22Rv1 (cell line): ENCODE measurements at regions not wholly inside any gene's neighbourhood (a gene's known extent, or its start where the extent isn't known, plus 50 kb on each side); places are given as distances from the start of the nearest gene placed in this dataset.

ENCODE experiments used
- CTCF ChIP-seq: fragments of 450-650 bp; IDR thresholded peaks from 2 replicates; pipeline ENCODE4 v1.5.1; 2017; ENCODE audit warnings: mild to moderate bottlenecking
- ZFX ChIP-seq: fragments of 450-650 bp; IDR thresholded peaks from 2 replicates; pipeline ENCODE4 v1.6.1; 2017; ENCODE audit warnings: antibody characterized with exemption, borderline replicate concordance

GRCh38 chr15:100770661-100771584, 108.7 kb upstream of the ALDH1A3 start:
- TF ChIP-seq CTCF: no peak
- TF ChIP-seq ZFX: no peak
